GM23338 (cell line): ENCODE measurements at regions not wholly inside any gene's neighbourhood (a gene's known extent, or its start where the extent isn't known, plus 50 kb on each side); places are given as distances from the start of the nearest gene placed in this dataset.

Experiments used
- ATAC-seq: fragments of 200-7000 bp; cut with Tn5 transposase; 3 replicates; pipeline ENCODE4 v1.9.1; 2020
- DNase-seq: peaks from one replicate; pipeline ENCODE4 v3.0.0-alpha.2; 2015; ENCODE audit warnings: low spot score
- H2AFZ ChIP-seq: fragments of 200-600 bp; sonication (generic); 2 replicates; pipeline ENCODE4 v1.8.0; 2016; ENCODE audit warnings: antibody characterized with exemption, mild to moderate bottlenecking, moderate library complexity
- H3F3A ChIP-seq: fragments of 200-600 bp; sonication (generic); replicated peaks from 2 replicates; pipeline ENCODE4 v1.8.0; 2017; ENCODE audit warnings: antibody characterized with exemption, mixed run types, low read depth
- H3K27ac ChIP-seq: fragments of 200-600 bp; sonication (generic); 2 replicates; pipeline ENCODE4 v1.6.1; 2016; ENCODE audit warnings: low read depth
- H3K27me3 ChIP-seq: fragments of 200-600 bp; sonication (generic); 2 replicates; pipeline ENCODE4 v1.8.0; 2016; ENCODE audit warnings: mild to moderate bottlenecking, mixed run types, moderate library complexity; ENCODE audit not compliant: insufficient read depth
- H3K36me3 ChIP-seq: fragments of 200-600 bp; sonication (generic); 2 replicates; pipeline ENCODE4 v1.8.0; 2016; ENCODE audit warnings: mild to moderate bottlenecking; ENCODE audit not compliant: insufficient read depth
- H3K4me1 ChIP-seq: fragments of 200-600 bp; sonication (generic); 2 replicates; pipeline ENCODE4 v1.8.0; 2016; ENCODE audit warnings: mild to moderate bottlenecking, moderate library complexity; ENCODE audit not compliant: insufficient read depth
- H3K4me2 ChIP-seq: fragments of 200-600 bp; sonication (generic); 2 replicates; pipeline ENCODE4 v1.7.1; 2017; ENCODE audit warnings: mixed run types
- H3K4me3 ChIP-seq: fragments of 200-600 bp; sonication (generic); 2 replicates; pipeline ENCODE4 v1.6.1; 2016; ENCODE audit warnings: mixed run types
- H3K79me2 ChIP-seq: fragments of 200-600 bp; sonication (generic); replicated peaks from 2 replicates; pipeline ENCODE4 v1.8.0; 2017; ENCODE audit warnings: mild to moderate bottlenecking; ENCODE audit not compliant: insufficient read depth
- H3K9me2 ChIP-seq: fragments of 200-600 bp; sonication (generic); 2 replicates; pipeline ENCODE4 v1.8.0; 2017; ENCODE audit not compliant: insufficient read depth
- H4K20me1 ChIP-seq: fragments of 200-600 bp; sonication (generic); replicated peaks from 2 replicates; pipeline ENCODE4 v1.8.0; 2017; ENCODE audit warnings: mild to moderate bottlenecking; ENCODE audit not compliant: insufficient read depth
- H3K27ac Mint-ChIP-seq: 2 replicates; pipeline ENCODE4 v1.8.0; 2020; ENCODE audit warnings: inconsistent platforms, mild to moderate bottlenecking, moderate library complexity, mixed read lengths
- H3K27me3 Mint-ChIP-seq: 3 replicates; pipeline ENCODE4 v1.8.0; 2022; ENCODE audit warnings: low read depth, mild to moderate bottlenecking, moderate library complexity, mixed read lengths, inconsistent platforms; ENCODE audit not compliant: insufficient read depth, poor library complexity
- H3K36me3 Mint-ChIP-seq: 3 replicates; pipeline ENCODE4 v1.8.0; 2021; ENCODE audit warnings: low read depth, mild to moderate bottlenecking, inconsistent platforms, moderate library complexity, mixed read lengths
- H3K4me1 Mint-ChIP-seq: 3 replicates; pipeline ENCODE4 v1.8.0; 2020; ENCODE audit warnings: mild to moderate bottlenecking, inconsistent platforms, mixed read lengths
- H3K4me3 Mint-ChIP-seq: 3 replicates; pipeline ENCODE4 v1.8.0; 2021; ENCODE audit warnings: moderate library complexity, mild to moderate bottlenecking, inconsistent platforms, mixed read lengths
- H3K9me3 Mint-ChIP-seq: 3 replicates; pipeline ENCODE4 v1.8.0; 2020; ENCODE audit warnings: moderate library complexity, mild to moderate bottlenecking, inconsistent platforms, mixed read lengths
- CREB1 ChIP-seq: fragments of 250-450 bp; sonication (Bioruptor Pico); IDR thresholded peaks from 2 replicates; pipeline ENCODE4 v1.5.0; 2020; ENCODE audit warnings: low read depth, mild to moderate bottlenecking, moderate library complexity
- CTCF ChIP-seq, 2 experiments: fragments of 200-600 bp in 1 of 2; sonication (generic) in 1 of 2; conservative IDR thresholded peaks; 2 replicates each; pipeline versions ENCODE4 v1.5.1 to v1.6.1; 2016 to 2017; ENCODE audit warnings: antibody characterized with exemption in 2 of 2, low read depth in 2 of 2, mild to moderate bottlenecking in 2 of 2, moderate library complexity in 1 of 2
- EZH2 ChIP-seq: fragments of 200-600 bp; sonication (generic); IDR thresholded peaks from one replicate; pipeline ENCODE4 v1.8.0; 2017; ENCODE audit warnings: antibody characterized with exemption, mild to moderate bottlenecking, low read depth; ENCODE audit not compliant: unreplicated experiment
- EZH2phosphoT487 ChIP-seq: fragments of 200-600 bp; sonication (generic); IDR thresholded peaks from one replicate; pipeline ENCODE4 v1.8.1; 2018; ENCODE audit warnings: antibody characterized with exemption; ENCODE audit not compliant: unreplicated experiment
- JUNB ChIP-seq: IDR thresholded peaks from one replicate; pipeline ENCODE4 v1.6.1; 2016; ENCODE audit warnings: antibody characterized with exemption; ENCODE audit not compliant: unreplicated experiment
- NANOG ChIP-seq: IDR thresholded peaks from 2 replicates; pipeline ENCODE4 v1.6.1; 2016; ENCODE audit warnings: antibody characterized with exemption, borderline replicate concordance
- POLR2AphosphoS5 ChIP-seq: IDR thresholded peaks from 2 replicates; pipeline ENCODE4 v1.6.1; 2016; ENCODE audit warnings: antibody characterized with exemption, low read depth
- STAT1 ChIP-seq: IDR thresholded peaks from one replicate; pipeline ENCODE4 v1.6.1; 2016; ENCODE audit warnings: antibody characterized with exemption; ENCODE audit not compliant: unreplicated experiment
- ZNF114 ChIP-seq: fragments of 250-450 bp; sonication (Bioruptor Pico); IDR thresholded peaks from 2 replicates; pipeline ENCODE4 v1.5.0; 2020; ENCODE audit warnings: mild to moderate bottlenecking, moderate library complexity
- ZNF331 ChIP-seq: fragments of 250-450 bp; sonication (Bioruptor Pico); IDR thresholded peaks from 2 replicates; pipeline ENCODE4 v1.5.0; 2020; ENCODE audit warnings: low read depth, mild to moderate bottlenecking, moderate library complexity
- ZNF462 ChIP-seq: fragments of 250-450 bp; sonication (Bioruptor Pico); IDR thresholded peaks from 2 replicates; pipeline ENCODE4 v1.5.0; 2020; ENCODE audit warnings: mild to moderate bottlenecking, moderate library complexity
- TF ChIP-seq, protein P1 (sequence below): IDR thresholded peaks from 2 replicates; pipeline ENCODE4 v1.6.1; 2016; ENCODE audit warnings: antibody characterized with exemption
- TF ChIP-seq, protein P2 (sequence below): IDR thresholded peaks from one replicate; pipeline ENCODE4 v1.6.1; 2018; ENCODE audit warnings: antibody characterized with exemption; ENCODE audit not compliant: unreplicated experiment

GRCh38 chr16:26818393-26818792, 248.3 kb upstream of the C16orf82 start (continued):
- TF ChIP-seq POLR2AphosphoS5: no peak

DNA sequence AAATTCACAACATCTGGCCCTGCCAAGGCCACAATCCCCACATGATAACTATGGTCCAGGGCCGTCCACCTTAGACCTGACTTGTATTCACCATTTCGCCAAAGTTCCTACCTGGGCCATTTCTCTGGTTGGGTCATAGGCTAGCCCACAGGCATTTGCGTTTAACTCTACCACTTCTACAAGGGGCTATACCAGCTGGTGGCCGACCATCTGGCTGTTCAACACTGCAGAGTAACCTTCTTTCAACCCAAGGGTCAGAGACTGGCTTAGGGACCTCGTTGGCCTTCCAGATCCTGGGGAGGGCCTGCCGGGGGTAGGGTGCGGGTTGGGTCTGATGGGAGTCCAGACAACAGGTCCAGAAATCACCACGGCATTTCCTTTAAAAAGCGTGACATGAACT, 242.3 kb upstream of the C16orf82 start:
- peaks cover 13% of the 10 kb centered on the region for H3K36me3 Mint-ChIP-seq
- no peaks in the 10 kb centered on the region for H3K27me3 ChIP-seq
- H3K9me2 ChIP-seq: no peaks in the 10 kb centered on the region
- H3K79me2 ChIP-seq: no peaks in the 10 kb centered on the region
- ATAC-seq: no peak
- H2AFZ ChIP-seq: no peak overlapping the region
- no peak overlapping the region for H3K4me3 ChIP-seq
- H3K4me2 ChIP-seq: no peak overlapping the region
- H4K20me1 ChIP-seq: no peaks in the 10 kb centered on the region
- no peaks in the 10 kb centered on the region for H3K4me1 ChIP-seq
- TF ChIP-seq CREB1 (no peak), ZNF462 (no peak), CTCF (conservative IDR thresholded peaks at IDR 0.05; ENCODE audit: low read depth in 2 of 2) (no peak), STAT1 (no peak), ZNF114 (CRISPR knock-in tag) (no peak), POLR2AphosphoS5 (no peak), EZH2 (no peak), ZNF331 (CRISPR knock-in tag) (no peak), NANOG (no peak), JUNB (no peak), EZH2phosphoT487 (no peak)
- TF ChIP-seq, protein P1, sequence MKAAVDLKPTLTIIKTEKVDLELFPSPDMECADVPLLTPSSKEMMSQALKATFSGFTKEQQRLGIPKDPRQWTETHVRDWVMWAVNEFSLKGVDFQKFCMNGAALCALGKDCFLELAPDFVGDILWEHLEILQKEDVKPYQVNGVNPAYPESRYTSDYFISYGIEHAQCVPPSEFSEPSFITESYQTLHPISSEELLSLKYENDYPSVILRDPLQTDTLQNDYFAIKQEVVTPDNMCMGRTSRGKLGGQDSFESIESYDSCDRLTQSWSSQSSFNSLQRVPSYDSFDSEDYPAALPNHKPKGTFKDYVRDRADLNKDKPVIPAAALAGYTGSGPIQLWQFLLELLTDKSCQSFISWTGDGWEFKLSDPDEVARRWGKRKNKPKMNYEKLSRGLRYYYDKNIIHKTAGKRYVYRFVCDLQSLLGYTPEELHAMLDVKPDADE: no peak
- TF ChIP-seq, protein P2, sequence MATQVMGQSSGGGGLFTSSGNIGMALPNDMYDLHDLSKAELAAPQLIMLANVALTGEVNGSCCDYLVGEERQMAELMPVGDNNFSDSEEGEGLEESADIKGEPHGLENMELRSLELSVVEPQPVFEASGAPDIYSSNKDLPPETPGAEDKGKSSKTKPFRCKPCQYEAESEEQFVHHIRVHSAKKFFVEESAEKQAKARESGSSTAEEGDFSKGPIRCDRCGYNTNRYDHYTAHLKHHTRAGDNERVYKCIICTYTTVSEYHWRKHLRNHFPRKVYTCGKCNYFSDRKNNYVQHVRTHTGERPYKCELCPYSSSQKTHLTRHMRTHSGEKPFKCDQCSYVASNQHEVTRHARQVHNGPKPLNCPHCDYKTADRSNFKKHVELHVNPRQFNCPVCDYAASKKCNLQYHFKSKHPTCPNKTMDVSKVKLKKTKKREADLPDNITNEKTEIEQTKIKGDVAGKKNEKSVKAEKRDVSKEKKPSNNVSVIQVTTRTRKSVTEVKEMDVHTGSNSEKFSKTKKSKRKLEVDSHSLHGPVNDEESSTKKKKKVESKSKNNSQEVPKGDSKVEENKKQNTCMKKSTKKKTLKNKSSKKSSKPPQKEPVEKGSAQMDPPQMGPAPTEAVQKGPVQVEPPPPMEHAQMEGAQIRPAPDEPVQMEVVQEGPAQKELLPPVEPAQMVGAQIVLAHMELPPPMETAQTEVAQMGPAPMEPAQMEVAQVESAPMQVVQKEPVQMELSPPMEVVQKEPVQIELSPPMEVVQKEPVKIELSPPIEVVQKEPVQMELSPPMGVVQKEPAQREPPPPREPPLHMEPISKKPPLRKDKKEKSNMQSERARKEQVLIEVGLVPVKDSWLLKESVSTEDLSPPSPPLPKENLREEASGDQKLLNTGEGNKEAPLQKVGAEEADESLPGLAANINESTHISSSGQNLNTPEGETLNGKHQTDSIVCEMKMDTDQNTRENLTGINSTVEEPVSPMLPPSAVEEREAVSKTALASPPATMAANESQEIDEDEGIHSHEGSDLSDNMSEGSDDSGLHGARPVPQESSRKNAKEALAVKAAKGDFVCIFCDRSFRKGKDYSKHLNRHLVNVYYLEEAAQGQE: no peak
- DNase-seq: no peak
- H3K9me3 Mint-ChIP-seq: peaks cover 90% of the 10 kb centered on the region
- H3K27ac ChIP-seq: no peak overlapping the region
- H3K27ac Mint-ChIP-seq: no peak overlapping the region
- no peaks in the 10 kb centered on the region for H3F3A ChIP-seq
- H3K36me3 ChIP-seq: no peaks in the 10 kb centered on the region
- peaks cover 2% of the 10 kb centered on the region for H3K27me3 Mint-ChIP-seq
- H3K4me1 Mint-ChIP-seq: no peaks in the 10 kb centered on the region
- H3K4me3 Mint-ChIP-seq: no peak overlapping the region
